ENCODE measurements at regions not wholly inside any gene's neighbourhood (a gene's known extent, or its start where the extent isn't known, plus 50 kb on each side); places are given as distances from the start of the nearest gene placed in this dataset.

DNA sequence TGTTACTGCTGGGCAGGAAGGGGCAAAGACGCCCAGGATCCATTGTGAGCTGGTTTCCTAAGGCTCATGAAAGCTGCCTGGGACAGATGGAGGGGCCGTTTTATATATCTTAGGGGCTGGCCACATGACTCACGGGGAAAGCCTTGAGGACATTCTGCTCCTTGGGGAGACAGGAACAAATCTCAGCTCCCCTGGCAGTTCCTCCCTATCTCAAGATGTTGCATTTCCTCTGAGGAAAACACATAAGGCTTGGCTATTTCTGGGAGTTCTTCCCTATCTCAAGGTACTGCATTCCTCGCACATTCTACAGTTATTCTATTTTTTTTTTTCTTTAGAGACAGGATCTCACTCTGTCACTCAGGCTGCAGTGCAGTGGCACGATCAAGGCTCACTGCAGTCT lies 804.6 kb upstream of the TENM3 start:
- TF ChIP-seq, protein P1, sequence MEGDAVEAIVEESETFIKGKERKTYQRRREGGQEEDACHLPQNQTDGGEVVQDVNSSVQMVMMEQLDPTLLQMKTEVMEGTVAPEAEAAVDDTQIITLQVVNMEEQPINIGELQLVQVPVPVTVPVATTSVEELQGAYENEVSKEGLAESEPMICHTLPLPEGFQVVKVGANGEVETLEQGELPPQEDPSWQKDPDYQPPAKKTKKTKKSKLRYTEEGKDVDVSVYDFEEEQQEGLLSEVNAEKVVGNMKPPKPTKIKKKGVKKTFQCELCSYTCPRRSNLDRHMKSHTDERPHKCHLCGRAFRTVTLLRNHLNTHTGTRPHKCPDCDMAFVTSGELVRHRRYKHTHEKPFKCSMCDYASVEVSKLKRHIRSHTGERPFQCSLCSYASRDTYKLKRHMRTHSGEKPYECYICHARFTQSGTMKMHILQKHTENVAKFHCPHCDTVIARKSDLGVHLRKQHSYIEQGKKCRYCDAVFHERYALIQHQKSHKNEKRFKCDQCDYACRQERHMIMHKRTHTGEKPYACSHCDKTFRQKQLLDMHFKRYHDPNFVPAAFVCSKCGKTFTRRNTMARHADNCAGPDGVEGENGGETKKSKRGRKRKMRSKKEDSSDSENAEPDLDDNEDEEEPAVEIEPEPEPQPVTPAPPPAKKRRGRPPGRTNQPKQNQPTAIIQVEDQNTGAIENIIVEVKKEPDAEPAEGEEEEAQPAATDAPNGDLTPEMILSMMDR (IDR thresholded peaks at IDR 0.05; ENCODE audit: insufficient read depth in 1 of 2, low read depth in 1 of 2, low read length in 1 of 2, severe bottlenecking in 1 of 2, unreplicated experiment in 1 of 2), result no peak
- intact Hi-C loops (cut with micrococcal nuclease; ENCODE audit: unreplicated experiment), result no loop called here
- no TSS peak for BruUV-seq (replicated peaks)
- Mint-ChIP-seq H3K9me3 (ENCODE audit: unreplicated experiment) (no peaks in the 10 kb centered on the region), H3K4me1 (ENCODE audit: low read depth, unreplicated experiment) (no peaks in the 10 kb centered on the region), H3K27ac (ENCODE audit: unreplicated experiment) (no peak overlapping the region), H3K36me3 (ENCODE audit: insufficient read depth, unreplicated experiment) (no peaks in the 10 kb centered on the region), H3K4me3 (ENCODE audit: unreplicated experiment) (no peak overlapping the region), H3K27me3 (ENCODE audit: insufficient read depth, unreplicated experiment) (peaks cover 2% of the 10 kb centered on the region)
- Histone ChIP-seq H3K36me3 (ENCODE audit: control insufficient read depth, insufficient read depth, low read length) (no peaks in the 10 kb centered on the region), H3K27me3 (replicated peaks; ENCODE audit: control insufficient read depth, insufficient read depth, low read length) (no peaks in the 10 kb centered on the region), H3K4me3 (ENCODE audit: low read depth, low read length) (no peak overlapping the region), H3K9me3 (no peaks in the 10 kb centered on the region), H3K4me1 (no peaks in the 10 kb centered on the region)
- ChIA-PET POLR2A (no interaction called here), CTCF (no interaction called here)
- no peak for DNase-seq

GRCh38 chr4:181443021-181443420 lies 800.2 kb upstream of the TENM3 start:
- no peak for DNase-seq
- CTCF ChIA-PET, result no interaction called here
- POLR2A ChIA-PET, result no interaction called here
- Histone ChIP-seq H3K4me3 (ENCODE audit: low read depth, low read length) (no peak overlapping the region), H3K9me3 (no peaks in the 10 kb centered on the region), H3K27me3 (replicated peaks; ENCODE audit: control insufficient read depth, insufficient read depth, low read length) (no peaks in the 10 kb centered on the region), H3K36me3 (ENCODE audit: control insufficient read depth, insufficient read depth, low read length) (no peaks in the 10 kb centered on the region), H3K4me1 (no peaks in the 10 kb centered on the region)
- peaks cover 6% of the 10 kb centered on the region for H3K27me3 Mint-ChIP-seq (ENCODE audit: insufficient read depth, unreplicated experiment)
- H3K4me1 Mint-ChIP-seq (ENCODE audit: low read depth, unreplicated experiment), result no peaks in the 10 kb centered on the region
- BruUV-seq (replicated peaks), result no TSS peak
- H3K36me3 Mint-ChIP-seq (ENCODE audit: insufficient read depth, unreplicated experiment), result no peaks in the 10 kb centered on the region
- H3K9me3 Mint-ChIP-seq (ENCODE audit: unreplicated experiment), result no peaks in the 10 kb centered on the region
- no peak overlapping the region for H3K27ac Mint-ChIP-seq (ENCODE audit: unreplicated experiment)
- H3K4me3 Mint-ChIP-seq (ENCODE audit: unreplicated experiment), result no peak overlapping the region
- intact Hi-C loops (cut with micrococcal nuclease; ENCODE audit: unreplicated experiment), result no loop called here
- TF ChIP-seq, protein P1 (IDR thresholded peaks at IDR 0.05; ENCODE audit: insufficient read depth in 1 of 2, low read depth in 1 of 2, low read length in 1 of 2, severe bottlenecking in 1 of 2, unreplicated experiment in 1 of 2), result no peak

DNA sequence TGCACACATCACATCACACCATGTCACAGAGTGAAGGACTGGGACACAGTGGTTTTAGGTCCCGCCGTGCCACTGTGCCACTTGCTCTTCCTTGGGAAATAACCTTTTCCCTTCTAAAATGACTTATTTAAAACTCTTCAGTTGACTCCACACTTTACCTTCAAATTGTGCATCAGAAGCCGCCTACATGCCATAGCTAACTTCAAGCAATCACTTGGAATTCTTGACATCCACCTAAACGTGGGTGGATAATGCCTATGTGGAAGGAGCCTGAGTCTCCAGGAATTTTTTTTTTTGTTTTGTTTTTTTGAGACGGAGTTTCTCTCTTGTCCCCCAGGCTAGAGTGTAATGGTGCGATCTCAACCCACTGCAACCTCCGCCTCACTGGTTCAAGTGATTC lies 777.4 kb upstream of the TENM3 start:
- Mint-ChIP-seq H3K4me3 (ENCODE audit: unreplicated experiment) (no peak overlapping the region), H3K36me3 (ENCODE audit: insufficient read depth, unreplicated experiment) (no peaks in the 10 kb centered on the region), H3K4me1 (ENCODE audit: low read depth, unreplicated experiment) (no peaks in the 10 kb centered on the region), H3K27me3 (ENCODE audit: insufficient read depth, unreplicated experiment) (peaks cover 2% of the 10 kb centered on the region), H3K9me3 (ENCODE audit: unreplicated experiment) (no peaks in the 10 kb centered on the region), H3K27ac (ENCODE audit: unreplicated experiment) (no peak overlapping the region)
- intact Hi-C loops (cut with micrococcal nuclease; ENCODE audit: unreplicated experiment), result no loop called here
- H3K4me3 ChIP-seq (ENCODE audit: low read depth, low read length), result no peak overlapping the region
- H3K27me3 ChIP-seq (replicated peaks; ENCODE audit: control insufficient read depth, insufficient read depth, low read length), result no peaks in the 10 kb centered on the region
- no TSS peak for BruUV-seq (replicated peaks)
- no peaks in the 10 kb centered on the region for H3K9me3 ChIP-seq
- DNase-seq, result no peak
- H3K36me3 ChIP-seq (ENCODE audit: control insufficient read depth, insufficient read depth, low read length), result no peaks in the 10 kb centered on the region
- no peaks in the 10 kb centered on the region for H3K4me1 ChIP-seq
- POLR2A ChIA-PET, result no interaction called here
- CTCF ChIA-PET, result no interaction called here
- TF ChIP-seq, protein P1 (IDR thresholded peaks at IDR 0.05; ENCODE audit: insufficient read depth in 1 of 2, low read depth in 1 of 2, low read length in 1 of 2, severe bottlenecking in 1 of 2, unreplicated experiment in 1 of 2), result no peak

All from Caco-2 (cell line).